GM12878 (cell line): ENCODE measurements at regions not wholly inside any gene's neighbourhood (a gene's known extent, or its start where the extent isn't known, plus 50 kb on each side); places are given as distances from the start of the nearest gene placed in this dataset.

ENCODE experiments used
- ATAC-seq: fragments of 200-7000 bp; cut with Tn5 transposase; 3 replicates; pipeline ENCODE4 v1.9.1; 2020; ENCODE audit warnings: mild to moderate bottlenecking, moderate library complexity
- BruUV-seq: library from RNA; stranded (reverse); fragments of 400-500 nt; replicated peaks from 2 replicates; lab custom pipeline; 2021; lab: Mats Ljungman, UMichigan
- CTCF ChIA-PET: fragments of 300-600 bp; sonication (Branson Sonifier 250); formaldehyde crosslinking; extraction: SDS; loops from one replicate; lab custom pipeline; 2021; ENCODE audit warnings: inconsistent platforms; lab: Yijun Ruan, JAX
- POLR2A ChIA-PET: fragments of 350-600 bp; formaldehyde crosslinking; extraction: SDS; loops from one replicate; lab custom pipeline; 2021; ENCODE audit warnings: inconsistent platforms; lab: Charles Lee
- RAD21 ChIA-PET: fragments of 300-600 bp; sonication (Branson Sonifier 250); formaldehyde crosslinking; loops from one replicate; lab custom pipeline; 2023; ENCODE audit warnings: antibody characterized with exemption; ENCODE audit not compliant: unreplicated experiment; lab: Charles Lee
- SMC1A ChIA-PET: fragments of 300-600 bp; sonication (Branson Sonifier 250); formaldehyde crosslinking; loops from one replicate; lab custom pipeline; 2023; ENCODE audit not compliant: unreplicated experiment, uncharacterized antibody; lab: Charles Lee
- DNase-seq: peaks from one replicate; pipeline ENCODE4 v3.0.0-alpha.2; 2011; ENCODE audit warnings: low read depth, low spot score
- FAIRE-seq: peaks from 3 replicates; lab custom pipeline; 2011; peaks lifted over from hg19 to GRCh38; lab: Jason Lieb, UNC
- H2AFZ ChIP-seq: 2 replicates; pipeline ENCODE4 v1.6.0; 2011; ENCODE audit warnings: low read depth, low read length, control low read depth; ENCODE audit not compliant: control insufficient read depth
- H3K27ac ChIP-seq: 2 replicates; pipeline ENCODE4 v1.5.1; 2011; ENCODE audit warnings: control low read depth; ENCODE audit not compliant: control insufficient read depth, insufficient read depth
- H3K27me3 ChIP-seq, 2 experiments: replicated peaks in 1 of 2; 2 replicates each; pipeline versions ENCODE4 v1.6.0 to v1.6.1; 2011; ENCODE audit warnings: low read length in 1 of 2; ENCODE audit not compliant: control insufficient read depth in 2 of 2, insufficient read depth in 2 of 2
- H3K36me3 ChIP-seq, 2 experiments: 2 replicates each; pipeline ENCODE4 v1.5.1; 2011; ENCODE audit warnings: low read length in 1 of 2; ENCODE audit not compliant: control insufficient read depth in 2 of 2, insufficient read depth in 2 of 2
- H3K4me1 ChIP-seq: 2 replicates; pipeline ENCODE4 v1.6.1; 2011; ENCODE audit warnings: mild to moderate bottlenecking, low read length, moderate library complexity, mixed read lengths; ENCODE audit not compliant: control insufficient read depth, insufficient read depth
- H3K4me2 ChIP-seq: 2 replicates; pipeline ENCODE4 v1.6.0; 2011; ENCODE audit warnings: control low read depth; ENCODE audit not compliant: control insufficient read depth, insufficient read depth
- H3K4me3 ChIP-seq: fragments of 200-600 bp; sonication (generic); 2 replicates; pipeline ENCODE4 v1.5.1; 2016
- H3K79me2 ChIP-seq: 2 replicates; pipeline ENCODE4 v1.6.0; 2011; ENCODE audit warnings: low read length; ENCODE audit not compliant: control insufficient read depth, insufficient read depth
- H3K9ac ChIP-seq: 2 replicates; pipeline ENCODE4 v1.8.0; 2011; ENCODE audit warnings: low read length, control low read depth, mixed read lengths; ENCODE audit not compliant: control insufficient read depth, insufficient read depth
- H3K9me3 ChIP-seq: replicated peaks from 3 replicates; pipeline ENCODE4 v1.5.1; 2011; ENCODE audit warnings: mild to moderate bottlenecking, low read length; ENCODE audit not compliant: control insufficient read depth, insufficient read depth
- H4K20me1 ChIP-seq: 2 replicates; pipeline ENCODE4 v1.6.0; 2011; ENCODE audit not compliant: control insufficient read depth, insufficient read depth
- GABPA ChIP-seq: IDR thresholded peaks from 2 replicates; pipeline ENCODE4 v1.6.1; 2014; ENCODE audit warnings: antibody characterized with exemption, low read depth, mild to moderate bottlenecking, inconsistent platforms
- IKZF2 ChIP-seq, 2 experiments: fragments of 450-650 bp; IDR thresholded peaks; 2 replicates each; pipeline ENCODE4 v1.6.1; 2017; ENCODE audit warnings: mild to moderate bottlenecking in 2 of 2, moderate library complexity in 2 of 2
- KLF5 ChIP-seq: fragments of 450-650 bp; IDR thresholded peaks from 2 replicates; pipeline ENCODE4 v1.6.1; 2014; ENCODE audit warnings: mild to moderate bottlenecking; ENCODE audit not compliant: partially characterized antibody
- MTA3 ChIP-seq: IDR thresholded peaks from 2 replicates; pipeline ENCODE4 v1.6.1; 2012; ENCODE audit warnings: low read length, inconsistent platforms, borderline replicate concordance
- NR2C1 ChIP-seq: fragments of 450-650 bp; IDR thresholded peaks from 2 replicates; pipeline ENCODE4 v1.6.1; 2017; ENCODE audit warnings: antibody characterized with exemption, mild to moderate bottlenecking, moderate library complexity
- RB1 ChIP-seq: fragments of 450-650 bp; formaldehyde crosslinking; IDR thresholded peaks from 2 replicates; pipeline ENCODE4 v1.6.1; 2017; ENCODE audit warnings: mild to moderate bottlenecking, borderline replicate concordance
- SPI1 ChIP-seq: IDR thresholded peaks from 2 replicates; pipeline ENCODE4 v1.6.1; 2011; ENCODE audit warnings: low read depth, mild to moderate bottlenecking, low read length, moderate library complexity, borderline replicate concordance; ENCODE audit not compliant: insufficient read depth
- SREBF2 ChIP-seq: IDR thresholded peaks from 2 replicates; pipeline ENCODE4 v1.6.1; 2012; ENCODE audit warnings: mild to moderate bottlenecking, low read length
- STAT1 ChIP-seq: fragments of 450-650 bp; conservative IDR thresholded peaks from 2 replicates; pipeline ENCODE4 v1.6.1; 2014; ENCODE audit warnings: antibody characterized with exemption, mild to moderate bottlenecking
- ZBED1 ChIP-seq: IDR thresholded peaks from 2 replicates; pipeline ENCODE4 v1.6.1; 2016; ENCODE audit warnings: borderline replicate concordance
- ZNF274 ChIP-seq: IDR thresholded peaks from one replicate; pipeline ENCODE4 v1.8.0; 2011; ENCODE audit not compliant: insufficient read length, insufficient read depth
- WGBS: methylation state at CpG from one replicate; pipeline ENCODE4 v1.1.6; 2016; ENCODE audit warnings: low lambda C conversion rate; ENCODE audit not compliant: insufficient replicate concordance, insufficient coverage; ENCODE audit errors: missing lambda C conversion rate; 5-methylcytosine and 5-hydroxymethylcytosine counted together
- in situ Hi-C: fragments of 300-500 bp; cut with MboI; formaldehyde crosslinking; loops from 9 replicates; pipeline ENCODE4 v1.14.3; 2018; ENCODE audit warnings: mixed read lengths
- intact Hi-C: fragments of 100-400 bp; cut with micrococcal nuclease; formaldehyde crosslinking; loops from one replicate; pipeline ENCODE4 v1.14.2; 2022; ENCODE audit not compliant: unreplicated experiment
- TF ChIP-seq, protein P1 (sequence below): fragments of 450-650 bp; IDR thresholded peaks from 2 replicates; pipeline ENCODE4 v1.6.1; 2018; ENCODE audit warnings: mild to moderate bottlenecking, low read depth, moderate library complexity; ENCODE audit not compliant: partially characterized antibody

DNA sequence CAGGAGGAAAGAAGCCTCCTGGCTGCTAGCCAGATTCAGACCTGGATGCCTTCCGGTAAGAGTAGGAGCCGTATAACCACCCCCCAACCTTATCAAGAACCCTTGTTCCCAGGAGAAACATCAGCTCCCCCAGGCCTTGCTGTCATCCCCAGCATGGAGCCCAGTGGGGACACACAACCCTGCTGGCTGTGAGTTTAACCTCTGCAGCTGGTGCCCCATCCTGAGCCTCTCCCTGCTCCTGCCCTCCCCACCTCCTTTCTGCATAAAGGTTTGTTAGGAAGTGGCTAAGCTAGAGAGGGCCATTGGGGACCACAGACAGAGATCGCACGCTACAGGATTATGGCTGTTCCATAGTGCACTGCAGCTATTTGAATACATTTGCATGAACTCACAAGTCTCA, 55.5 kb upstream of the RPL38 start (continued):
- TF ChIP-seq RB1 (no peak), IKZF2 (IDR thresholded peaks at IDR 0.05) (no peak), STAT1 (no peak), NR2C1 (no peak), SREBF2 (no peak)

DNA sequence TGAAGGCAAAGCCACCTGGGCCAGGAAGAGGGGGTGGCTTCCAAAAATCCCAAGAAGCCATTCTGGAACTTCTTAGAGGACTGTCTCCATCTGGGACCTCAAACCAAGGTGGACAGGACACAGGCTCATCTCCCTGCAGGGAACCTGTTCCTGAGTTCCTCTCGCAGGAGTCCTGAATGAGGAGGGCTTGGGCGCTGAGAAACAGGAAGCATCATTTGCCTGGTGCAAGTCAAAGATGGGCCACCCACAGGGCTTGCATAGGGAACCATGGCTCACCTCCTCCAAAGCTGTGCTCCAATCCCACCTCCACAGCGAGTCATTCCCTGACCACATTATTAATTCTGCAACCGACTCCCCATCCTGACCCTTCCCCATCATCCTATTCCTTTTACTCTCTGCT, 55.0 kb upstream of the RPL38 start:
- Histone ChIP-seq H3K4me3 (no peak overlapping the region), H3K9ac (no peak overlapping the region), H3K36me3 (no peaks in the 10 kb centered on the region), H3K9me3 (no peaks in the 10 kb centered on the region; the same call in 2 of the 3 replicates), H3K27me3 (no peaks in the 10 kb centered on the region), H3K27ac (no peak overlapping the region), H3K4me2 (no peak overlapping the region), H2AFZ (no peak overlapping the region), H3K4me1 (no peaks in the 10 kb centered on the region), H3K79me2 (no peaks in the 10 kb centered on the region), H4K20me1 (no peaks in the 10 kb centered on the region)
- DNase-seq, result no peak
- no peak for ATAC-seq
- no peak for TF ChIP-seq ZNF274
- TF ChIP-seq, protein P1, sequence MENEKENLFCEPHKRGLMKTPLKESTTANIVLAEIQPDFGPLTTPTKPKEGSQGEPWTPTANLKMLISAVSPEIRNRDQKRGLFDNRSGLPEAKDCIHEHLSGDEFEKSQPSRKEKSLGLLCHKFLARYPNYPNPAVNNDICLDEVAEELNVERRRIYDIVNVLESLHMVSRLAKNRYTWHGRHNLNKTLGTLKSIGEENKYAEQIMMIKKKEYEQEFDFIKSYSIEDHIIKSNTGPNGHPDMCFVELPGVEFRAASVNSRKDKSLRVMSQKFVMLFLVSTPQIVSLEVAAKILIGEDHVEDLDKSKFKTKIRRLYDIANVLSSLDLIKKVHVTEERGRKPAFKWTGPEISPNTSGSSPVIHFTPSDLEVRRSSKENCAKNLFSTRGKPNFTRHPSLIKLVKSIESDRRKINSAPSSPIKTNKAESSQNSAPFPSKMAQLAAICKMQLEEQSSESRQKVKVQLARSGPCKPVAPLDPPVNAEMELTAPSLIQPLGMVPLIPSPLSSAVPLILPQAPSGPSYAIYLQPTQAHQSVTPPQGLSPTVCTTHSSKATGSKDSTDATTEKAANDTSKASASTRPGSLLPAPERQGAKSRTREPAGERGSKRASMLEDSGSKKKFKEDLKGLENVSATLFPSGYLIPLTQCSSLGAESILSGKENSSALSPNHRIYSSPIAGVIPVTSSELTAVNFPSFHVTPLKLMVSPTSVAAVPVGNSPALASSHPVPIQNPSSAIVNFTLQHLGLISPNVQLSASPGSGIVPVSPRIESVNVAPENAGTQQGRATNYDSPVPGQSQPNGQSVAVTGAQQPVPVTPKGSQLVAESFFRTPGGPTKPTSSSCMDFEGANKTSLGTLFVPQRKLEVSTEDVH, result no peak
- TF ChIP-seq ZBED1, result no peak
- no peak for TF ChIP-seq GABPA
- TF ChIP-seq SPI1, result no peak
- TF ChIP-seq MTA3, result no peak
- no peak for TF ChIP-seq KLF5
- intact Hi-C loops, result no loop called here
- in situ Hi-C loops, result no loop called here
- ChIA-PET SMC1A (no interaction called here), POLR2A (no interaction called here), CTCF (no interaction called here), RAD21 (no interaction called here)
- FAIRE-seq, result no peak
- whole genome bisulfite sequencing, result 2% methylated on average over 4 of the region's 4 CpGs
- BruUV-seq, result no TSS peak
